ENCODE measurements at regions not wholly inside any gene's neighbourhood (a gene's known extent, or its start where the extent isn't known, plus 50 kb on each side); places are given as distances from the start of the nearest gene placed in this dataset.

GRCh38 chr5:2683720-2684119, 67.8 kb downstream of the IRX2 start:
- DNase-seq (ENCODE audit: low read depth, low spot score) (no peak), ATAC-seq (no peak)
- peaks cover 10 to 27% of the 10 kb centered on the region in 2 experiments; a peak in 2 of 4 replicates for H3K9me3 ChIP-seq (ENCODE audit: control insufficient read depth in 1 of 2, insufficient read depth in 1 of 2, low read depth in 1 of 2, low read length in 2 of 2)
- intact Hi-C loops (cut with micrococcal nuclease), result no loop called here
- ChIA-PET RAD21 (ENCODE audit: low non-redundant PET in 1 of 2, low total read pairs in 2 of 2, uncharacterized antibody in 2 of 2, unreplicated experiment in 2 of 2) (no interaction called here), CTCF (no interaction called here), POLR2A (no interaction called here)
- H3K4me3 ChIP-seq (replicated peaks in 1 of 2; ENCODE audit: low read depth in 1 of 2, low read length in 2 of 2), result no peak overlapping the region
- no peaks in the 10 kb centered on the region for H3K9me2 ChIP-seq (ENCODE audit: insufficient read depth)
- no peaks in the 10 kb centered on the region for H3K4me1 ChIP-seq (ENCODE audit: control insufficient read depth in 1 of 2, insufficient read depth in 2 of 2, low read length in 2 of 2)
- H3K36me3 ChIP-seq (ENCODE audit: control insufficient read depth in 1 of 2, insufficient read depth in 2 of 2, low read length in 2 of 2), result no peaks in the 10 kb centered on the region
- no peak overlapping the region for H2AFZ ChIP-seq (ENCODE audit: low read depth, low read length, poor library complexity, severe bottlenecking)
- H3K9ac ChIP-seq (ENCODE audit: low read length), result no peak overlapping the region
- H3K27ac ChIP-seq (ENCODE audit: low read depth, low read length), result no peak overlapping the region
- H4K20me1 ChIP-seq (ENCODE audit: insufficient read depth), result no peaks in the 10 kb centered on the region
- no peaks in the 10 kb centered on the region for H3K27me3 ChIP-seq (ENCODE audit: insufficient read depth, low read length)
- TF ChIP-seq RAD21 (IDR thresholded peaks at IDR 0.05; ENCODE audit: low read depth) (no peak), SRF (IDR thresholded peaks at IDR 0.05; ENCODE audit: low read depth) (no peak), ZNF274 (IDR thresholded peaks at IDR 0.05; ENCODE audit: low read depth, low read length) (no peak)
- no peaks in the 10 kb centered on the region for H3K79me2 ChIP-seq (ENCODE audit: insufficient read depth, low read length)
- BruUV-seq (replicated peaks), result no TSS peak
- no peak overlapping the region for H3K4me2 ChIP-seq (ENCODE audit: low read length)

GRCh38 chr5:2681476-2681875, 70.0 kb downstream of the IRX2 start:
- Histone ChIP-seq H3K9me3 (ENCODE audit: control insufficient read depth in 1 of 2, insufficient read depth in 1 of 2, low read depth in 1 of 2, low read length in 2 of 2) (peaks cover 5 to 32% of the 10 kb centered on the region in 2 experiments; a peak in 2 of 4 replicates), H3K79me2 (ENCODE audit: insufficient read depth, low read length) (no peaks in the 10 kb centered on the region), H3K27ac (ENCODE audit: low read depth, low read length) (no peak overlapping the region), H2AFZ (ENCODE audit: low read depth, low read length, poor library complexity, severe bottlenecking) (no peak overlapping the region), H3K27me3 (ENCODE audit: insufficient read depth, low read length) (no peaks in the 10 kb centered on the region), H3K9ac (ENCODE audit: low read length) (no peak overlapping the region), H4K20me1 (ENCODE audit: insufficient read depth) (no peaks in the 10 kb centered on the region), H3K9me2 (ENCODE audit: insufficient read depth) (no peaks in the 10 kb centered on the region), H3K4me2 (ENCODE audit: low read length) (no peak overlapping the region), H3K4me3 (replicated peaks in 1 of 2; ENCODE audit: low read depth in 1 of 2, low read length in 2 of 2) (no peak overlapping the region), H3K4me1 (ENCODE audit: control insufficient read depth in 1 of 2, insufficient read depth in 2 of 2, low read length in 2 of 2) (no peaks in the 10 kb centered on the region), H3K36me3 (ENCODE audit: control insufficient read depth in 1 of 2, insufficient read depth in 2 of 2, low read length in 2 of 2) (no peaks in the 10 kb centered on the region)
- TF ChIP-seq RAD21 (IDR thresholded peaks at IDR 0.05; ENCODE audit: low read depth) (no peak), ATF3 (IDR thresholded peaks at IDR 0.05) (no peak), SRF (IDR thresholded peaks at IDR 0.05; ENCODE audit: low read depth) (no peak), SIN3A (IDR thresholded peaks at IDR 0.05; ENCODE audit: low read depth) (no peak), POLR2AphosphoS5 (IDR thresholded peaks at IDR 0.05; ENCODE audit: low read depth, low read length) (no peak), ZBTB33 (IDR thresholded peaks at IDR 0.05; ENCODE audit: extremely low read depth, insufficient replicate concordance, low read length) (no peak), CEBPB (IDR thresholded peaks at IDR 0.05; ENCODE audit: low read depth) (no peak), ZNF274 (IDR thresholded peaks at IDR 0.05; ENCODE audit: low read depth, low read length) (no peak), YY1 (IDR thresholded peaks at IDR 0.05; ENCODE audit: extremely low read depth, insufficient replicate concordance, low read depth, low read length) (no peak), EGR1 (IDR thresholded peaks at IDR 0.05; ENCODE audit: low read depth) (no peak), CBX3 (IDR thresholded peaks at IDR 0.05; ENCODE audit: low read depth) (no peak), CTCF (IDR thresholded peaks at IDR 0.05 in 2 of 3, conservative IDR thresholded peaks at IDR 0.05 in 1 of 3; ENCODE audit: borderline replicate concordance in 1 of 3, insufficient read depth in 1 of 3, low read depth in 2 of 3, low read length in 2 of 3) (no peak), EZH2phosphoT487 (IDR thresholded peaks at IDR 0.05; ENCODE audit: borderline replicate concordance) (no peak), MAX (IDR thresholded peaks at IDR 0.05) (no peak)
- ATAC-seq (no peak), DNase-seq (ENCODE audit: low read depth, low spot score) (no peak)
- ChIA-PET RAD21 (ENCODE audit: low non-redundant PET in 1 of 2, low total read pairs in 2 of 2, uncharacterized antibody in 2 of 2, unreplicated experiment in 2 of 2) (no interaction called here), POLR2A (no interaction called here), CTCF (no interaction called here)
- no TSS peak for BruUV-seq (replicated peaks)
- intact Hi-C loops (cut with micrococcal nuclease), result no loop called here

Measured in HCT116 (cell line).